GM12878 (cell line): ENCODE measurements at regions not wholly inside any gene's neighbourhood (a gene's known extent, or its start where the extent isn't known, plus 50 kb on each side); places are given as distances from the start of the nearest gene placed in this dataset.

Experiments
- ATAC-seq: fragments of 200-7000 bp; cut with Tn5 transposase; 3 replicates; pipeline ENCODE4 v1.9.1; 2020; ENCODE audit warnings: mild to moderate bottlenecking, moderate library complexity
- BruUV-seq: library from RNA; stranded (reverse); fragments of 400-500 nt; replicated peaks from 2 replicates; lab custom pipeline; 2021; lab: Mats Ljungman, UMichigan
- CTCF ChIA-PET: fragments of 300-600 bp; sonication (Branson Sonifier 250); formaldehyde crosslinking; extraction: SDS; loops from one replicate; lab custom pipeline; 2021; ENCODE audit warnings: inconsistent platforms; lab: Yijun Ruan, JAX
- POLR2A ChIA-PET: fragments of 350-600 bp; formaldehyde crosslinking; extraction: SDS; loops from one replicate; lab custom pipeline; 2021; ENCODE audit warnings: inconsistent platforms; lab: Charles Lee
- RAD21 ChIA-PET: fragments of 300-600 bp; sonication (Branson Sonifier 250); formaldehyde crosslinking; loops from one replicate; lab custom pipeline; 2023; ENCODE audit warnings: antibody characterized with exemption; ENCODE audit not compliant: unreplicated experiment; lab: Charles Lee
- SMC1A ChIA-PET: fragments of 300-600 bp; sonication (Branson Sonifier 250); formaldehyde crosslinking; loops from one replicate; lab custom pipeline; 2023; ENCODE audit not compliant: unreplicated experiment, uncharacterized antibody; lab: Charles Lee
- DNase-seq: peaks from one replicate; pipeline ENCODE4 v3.0.0-alpha.2; 2011; ENCODE audit warnings: low read depth, low spot score
- FAIRE-seq: peaks from 3 replicates; lab custom pipeline; 2011; peaks lifted over from hg19 to GRCh38; lab: Jason Lieb, UNC
- H2AFZ ChIP-seq: 2 replicates; pipeline ENCODE4 v1.6.0; 2011; ENCODE audit warnings: low read depth, low read length, control low read depth; ENCODE audit not compliant: control insufficient read depth
- H3K27ac ChIP-seq: 2 replicates; pipeline ENCODE4 v1.5.1; 2011; ENCODE audit warnings: control low read depth; ENCODE audit not compliant: control insufficient read depth, insufficient read depth
- H3K27me3 ChIP-seq, 2 experiments: replicated peaks in 1 of 2; 2 replicates each; pipeline versions ENCODE4 v1.6.0 to v1.6.1; 2011; ENCODE audit warnings: low read length in 1 of 2; ENCODE audit not compliant: control insufficient read depth in 2 of 2, insufficient read depth in 2 of 2
- H3K36me3 ChIP-seq, 2 experiments: 2 replicates each; pipeline ENCODE4 v1.5.1; 2011; ENCODE audit warnings: low read length in 1 of 2; ENCODE audit not compliant: control insufficient read depth in 2 of 2, insufficient read depth in 2 of 2
- H3K4me1 ChIP-seq: 2 replicates; pipeline ENCODE4 v1.6.1; 2011; ENCODE audit warnings: mild to moderate bottlenecking, low read length, moderate library complexity, mixed read lengths; ENCODE audit not compliant: control insufficient read depth, insufficient read depth
- H3K4me2 ChIP-seq: 2 replicates; pipeline ENCODE4 v1.6.0; 2011; ENCODE audit warnings: control low read depth; ENCODE audit not compliant: control insufficient read depth, insufficient read depth
- H3K4me3 ChIP-seq: fragments of 200-600 bp; sonication (generic); 2 replicates; pipeline ENCODE4 v1.5.1; 2016
- H3K79me2 ChIP-seq: 2 replicates; pipeline ENCODE4 v1.6.0; 2011; ENCODE audit warnings: low read length; ENCODE audit not compliant: control insufficient read depth, insufficient read depth
- H3K9ac ChIP-seq: 2 replicates; pipeline ENCODE4 v1.8.0; 2011; ENCODE audit warnings: low read length, control low read depth, mixed read lengths; ENCODE audit not compliant: control insufficient read depth, insufficient read depth
- H3K9me3 ChIP-seq: replicated peaks from 3 replicates; pipeline ENCODE4 v1.5.1; 2011; ENCODE audit warnings: mild to moderate bottlenecking, low read length; ENCODE audit not compliant: control insufficient read depth, insufficient read depth
- H4K20me1 ChIP-seq: 2 replicates; pipeline ENCODE4 v1.6.0; 2011; ENCODE audit not compliant: control insufficient read depth, insufficient read depth
- CEBPZ ChIP-seq: fragments of 150-350 bp; IDR thresholded peaks from 2 replicates; pipeline ENCODE4 v1.6.1; 2016; ENCODE audit warnings: low read depth, low read length
- HCFC1 ChIP-seq: fragments of 150-350 bp; IDR thresholded peaks from 2 replicates; pipeline ENCODE4 v1.6.1; 2014; ENCODE audit warnings: low read length
- HDAC2 ChIP-seq: fragments of 200-600 bp; sonication (generic); IDR thresholded peaks from 2 replicates; pipeline ENCODE4 v1.6.1; 2017
- HDAC6 ChIP-seq: fragments of 200-600 bp; sonication (generic); IDR thresholded peaks from one replicate; pipeline ENCODE4 v1.8.0; 2017; ENCODE audit warnings: antibody characterized with exemption; ENCODE audit not compliant: unreplicated experiment
- RELA ChIP-seq: fragments of 450-650 bp; IDR thresholded peaks from 2 replicates; pipeline ENCODE4 v1.8.0; 2014; ENCODE audit warnings: borderline replicate concordance; ENCODE audit not compliant: partially characterized antibody
- RUNX3 ChIP-seq: IDR thresholded peaks from 2 replicates; pipeline ENCODE4 v1.6.1; 2012; ENCODE audit warnings: low read length, inconsistent platforms
- SREBF1 ChIP-seq: IDR thresholded peaks from 2 replicates; pipeline ENCODE4 v1.6.1; 2012; ENCODE audit warnings: mild to moderate bottlenecking, low read length
- USF1 ChIP-seq: IDR thresholded peaks from 2 replicates; pipeline ENCODE4 v1.6.1; 2011; ENCODE audit warnings: borderline replicate concordance, low read depth, mild to moderate bottlenecking, moderate library complexity, mixed read lengths, low read length; ENCODE audit not compliant: insufficient read depth; ENCODE audit errors: extremely low read length
- USF2 ChIP-seq: IDR thresholded peaks from 2 replicates; pipeline ENCODE4 v1.6.1; 2011; ENCODE audit warnings: low read depth, low read length, improper control_type of control experiment, borderline replicate concordance
- WRNIP1 ChIP-seq: IDR thresholded peaks from 2 replicates; pipeline ENCODE4 v1.6.1; 2011; ENCODE audit warnings: low read depth, low read length, improper control_type of control experiment, borderline replicate concordance
- YY1 ChIP-seq: IDR thresholded peaks from 2 replicates; pipeline ENCODE4 v1.6.1; 2011; ENCODE audit warnings: low read depth, mild to moderate bottlenecking, low read length
- ZNF687 ChIP-seq: fragments of 450-650 bp; IDR thresholded peaks from 2 replicates; pipeline ENCODE4 v1.6.1; 2017; ENCODE audit warnings: mild to moderate bottlenecking, moderate library complexity
- ZSCAN29 ChIP-seq: fragments of 450-650 bp; IDR thresholded peaks from 2 replicates; pipeline ENCODE4 v1.6.1; 2017; ENCODE audit warnings: mild to moderate bottlenecking, moderate library complexity
- WGBS: methylation state at CpG from one replicate; pipeline ENCODE4 v1.1.6; 2016; ENCODE audit warnings: low lambda C conversion rate; ENCODE audit not compliant: insufficient replicate concordance, insufficient coverage; ENCODE audit errors: missing lambda C conversion rate; 5-methylcytosine and 5-hydroxymethylcytosine counted together
- in situ Hi-C: fragments of 300-500 bp; cut with MboI; formaldehyde crosslinking; loops from 9 replicates; pipeline ENCODE4 v1.14.3; 2018; ENCODE audit warnings: mixed read lengths
- intact Hi-C: fragments of 100-400 bp; cut with micrococcal nuclease; formaldehyde crosslinking; loops from one replicate; pipeline ENCODE4 v1.14.2; 2022; ENCODE audit not compliant: unreplicated experiment

- TF ChIP-seq USF2 (no peak), RUNX3 (no peak)
Observed at GRCh38 chr2:16000642-16001041, 60.3 kb downstream of the MYCN start (continued).

GRCh38 chr2:15999596-16000469 lies 59.5 kb downstream of the MYCN start:
- no TSS peak for BruUV-seq
- CTCF ChIA-PET = no interaction called here
- TF ChIP-seq USF1 = no peak
- no peak for TF ChIP-seq HDAC2
- TF ChIP-seq HDAC6 = no peak
- no peak for TF ChIP-seq HCFC1
- TF ChIP-seq YY1 = no peak
- no peak for TF ChIP-seq SREBF1
- no peak for TF ChIP-seq WRNIP1
- TF ChIP-seq ZSCAN29 = no peak
- no peak for TF ChIP-seq RELA
- no peak for TF ChIP-seq ZNF687
- no peak for TF ChIP-seq CEBPZ

More at GRCh38 chr2:15999596-16000469, 59.5 kb downstream of the MYCN start:
- FAIRE-seq (no peak), DNase-seq (no peak), ATAC-seq (no peak)
- intact Hi-C loops = no loop called here
- no peaks in the 10 kb centered on the region for H3K79me2 ChIP-seq
- RAD21 ChIA-PET = no interaction called here
- H3K27ac ChIP-seq = no peak overlapping the region
- POLR2A ChIA-PET = no interaction called here
- peaks cover 2 to 4% of the 10 kb centered on the region in 2 experiments; a peak in 2 of 4 replicates for H3K27me3 ChIP-seq
- no peak overlapping the region for H3K4me2 ChIP-seq
- H3K9me3 ChIP-seq = no peaks in the 10 kb centered on the region
- in situ Hi-C loops = no loop called here
- SMC1A ChIA-PET = no interaction called here
- no peaks in the 10 kb centered on the region for H3K4me1 ChIP-seq
- WGBS = 20% methylated on average over 11 of the region's 11 CpGs
- H2AFZ ChIP-seq = no peak overlapping the region
- no peaks in the 10 kb centered on the region for H3K36me3 ChIP-seq
- H4K20me1 ChIP-seq = no peaks in the 10 kb centered on the region
- H3K9ac ChIP-seq = no peak overlapping the region
- no peak overlapping the region for H3K4me3 ChIP-seq
